HG03064 (cell line): ENCODE measurements at regions not wholly inside any gene's neighbourhood (a gene's known extent, or its start where the extent isn't known, plus 50 kb on each side); places are given as distances from the start of the nearest gene placed in this dataset.
"Not testable (repeated sequence)": the region's sequence is repeated elsewhere in the genome, so short reads cannot be mapped to it uniquely, and the experiment has no call there.

Experiments
- ATAC-seq: cut with Tn5 transposase; IDR thresholded peaks from one replicate; pipeline ENCODE4 v1.9.1; 2021; ENCODE audit warnings: low read depth; ENCODE audit not compliant: unreplicated experiment

GRCh38 chr9:96158147-96158546 is 143.8 kb downstream of the HSD17B3 start:
- no peak for ATAC-seq

- ATAC-seq, result no peak
Measured at GRCh38 chr9:96157675-96158074, 144.3 kb downstream of the HSD17B3 start.

DNA sequence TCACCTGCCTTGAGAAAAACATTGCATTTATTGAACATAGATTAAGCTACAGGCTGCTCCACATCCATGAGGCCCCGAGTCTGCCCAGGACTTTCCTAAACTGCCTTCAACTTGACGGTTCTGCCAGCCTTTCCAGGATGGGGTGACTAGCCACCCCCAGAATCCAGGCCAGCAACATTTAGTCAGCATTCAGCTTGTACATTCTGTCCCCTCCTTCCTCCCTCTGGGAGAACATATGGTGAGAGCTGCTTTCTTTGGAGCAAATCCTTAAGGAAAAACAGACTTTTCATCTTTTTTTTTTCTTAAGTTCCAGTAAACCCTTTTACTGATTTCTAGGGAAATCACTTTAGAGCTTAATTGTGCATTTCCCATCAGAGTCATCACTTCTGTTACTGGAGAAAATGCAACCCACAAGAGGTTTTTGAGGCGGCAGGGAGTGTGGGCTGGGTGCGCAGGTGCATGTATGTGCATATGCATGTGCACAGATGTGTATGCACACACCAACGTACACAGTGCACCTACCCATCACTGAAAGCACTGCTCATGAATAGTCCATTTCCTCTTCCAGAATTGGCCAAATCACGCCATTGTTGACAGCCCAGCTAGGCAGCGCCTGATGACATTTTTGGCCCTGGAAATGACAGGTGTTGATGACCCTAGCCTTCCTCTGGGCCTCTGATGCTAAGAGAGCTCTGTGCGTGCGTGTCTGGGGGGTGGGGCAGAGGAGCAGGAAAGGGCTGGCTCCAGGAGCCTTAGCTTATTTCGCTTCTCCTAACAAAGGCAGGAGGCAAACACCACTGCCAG is 145.6 kb downstream of the HSD17B3 start:
- ATAC-seq, result no peak

- no peak for ATAC-seq
Measured at GRCh38 chr9:96154081-96154480, 147.9 kb downstream of the HSD17B3 start.

DNA sequence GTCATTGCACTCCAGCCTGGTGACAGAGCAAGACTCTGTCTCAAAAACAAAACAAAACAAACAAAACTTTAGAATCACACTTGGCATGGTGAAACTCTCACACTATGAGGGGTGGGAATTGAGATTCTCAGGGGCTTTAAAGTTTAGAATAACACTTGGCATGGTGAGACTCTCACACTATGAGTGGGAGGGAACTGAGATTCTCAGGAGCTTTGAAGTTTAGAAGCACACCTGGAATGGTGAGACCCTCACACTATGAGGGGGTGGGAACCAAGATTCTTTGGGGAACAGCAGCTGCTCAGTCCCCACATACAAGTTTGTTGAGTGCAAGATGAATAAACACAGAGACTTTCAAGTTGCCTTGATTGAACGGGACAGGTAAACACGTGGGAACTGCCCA is 149.4 kb downstream of the HSD17B3 start:
- ATAC-seq, result no peak

DNA sequence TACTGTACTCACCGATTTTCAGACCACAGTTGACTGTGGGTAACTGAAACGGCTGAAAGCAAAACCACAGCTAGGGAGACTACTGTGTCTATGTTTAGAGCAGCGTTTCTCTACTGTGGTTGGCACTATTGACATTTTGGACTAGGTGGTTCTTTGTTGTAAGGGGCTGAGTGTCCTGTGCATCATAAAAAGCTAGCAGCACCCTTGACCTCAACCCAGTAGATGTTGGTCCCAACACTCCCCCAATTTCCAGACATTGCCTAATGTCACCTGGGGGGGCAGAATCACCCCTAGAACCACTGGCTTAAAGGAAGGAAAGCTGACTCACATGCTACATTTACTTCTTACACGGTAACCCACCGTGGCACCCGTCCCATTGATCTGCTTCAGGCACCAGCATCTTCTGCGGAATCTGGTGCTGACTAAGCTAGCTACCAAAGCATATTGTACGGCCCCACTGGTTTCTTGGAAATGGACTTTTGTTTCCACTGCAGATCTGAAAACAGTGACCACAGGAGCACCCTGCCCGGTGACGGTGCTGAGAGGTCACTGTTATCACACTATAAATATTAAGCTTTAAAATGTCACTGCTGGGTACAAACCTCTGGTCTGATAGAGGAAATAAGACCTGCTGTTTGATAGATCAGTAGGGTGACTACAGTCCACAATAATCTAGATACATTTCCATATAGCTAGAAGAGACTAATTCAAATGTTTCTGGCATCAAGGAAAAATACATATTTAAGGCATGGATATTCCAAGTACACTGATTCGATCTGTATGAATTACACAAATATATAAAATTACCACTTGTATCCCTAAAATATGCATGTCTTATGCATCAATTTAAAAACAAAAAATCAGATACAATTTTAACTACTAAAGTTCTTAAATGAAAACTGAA is 151.4 kb downstream of the HSD17B3 start:
- peak; percentile 88 for ATAC-seq

DNA sequence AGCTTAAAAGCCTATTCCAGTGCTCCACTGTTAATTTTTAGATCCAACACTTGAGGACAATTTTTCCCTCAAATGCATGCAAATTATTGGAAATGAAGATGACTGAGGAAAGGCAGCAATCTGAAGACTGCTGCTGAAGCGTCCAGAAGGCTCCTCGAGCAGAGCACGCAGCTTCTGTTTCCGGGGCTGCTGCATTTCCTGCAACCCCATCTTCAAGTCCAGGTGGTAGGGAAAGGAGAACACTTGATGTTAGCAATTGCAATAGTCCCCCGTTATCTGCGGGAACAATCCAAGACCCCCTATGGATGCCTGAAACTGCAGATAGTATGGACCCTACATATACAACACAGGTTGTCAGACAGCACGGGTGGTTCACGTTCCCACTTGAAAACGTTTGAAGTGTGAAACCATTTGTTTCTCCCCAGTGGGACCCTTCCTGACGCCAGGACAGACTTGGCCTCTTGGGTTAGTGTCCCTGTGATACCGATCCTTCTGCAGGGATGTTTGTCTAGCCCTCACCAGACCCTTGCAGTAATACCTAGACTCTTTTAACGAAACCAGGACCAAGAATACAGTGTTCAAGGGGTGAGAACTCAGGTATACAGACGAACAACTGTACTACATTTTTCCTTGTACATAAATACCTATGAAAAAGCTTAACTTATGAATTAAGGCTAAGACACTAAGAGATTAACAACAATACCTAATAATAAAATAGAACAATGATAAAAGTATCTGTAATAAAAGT is 152.3 kb downstream of the HSD17B3 start:
- peak; percentile 51 for ATAC-seq

GRCh38 chr9:96148634-96149532 is 153.1 kb downstream of the HSD17B3 start:
- no peak for ATAC-seq

DNA sequence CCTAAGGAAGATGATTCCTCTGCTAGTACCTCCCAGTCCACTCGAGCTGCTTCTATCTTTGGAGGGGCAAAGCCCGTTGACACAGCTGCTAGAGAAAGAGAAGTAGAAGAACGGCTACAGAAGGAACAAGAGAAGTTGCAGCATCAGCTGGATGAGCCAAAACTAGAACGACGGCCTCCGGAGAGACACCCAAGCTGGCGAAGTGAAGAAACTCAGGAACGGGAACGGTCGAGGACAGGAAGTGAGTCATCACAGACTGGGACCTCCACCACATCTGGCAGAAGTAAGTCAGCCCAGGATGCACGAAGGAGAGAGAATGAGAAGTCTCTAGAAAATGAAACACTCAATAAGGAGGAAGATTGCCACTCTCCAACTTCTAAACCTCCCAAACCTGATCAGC is 154.9 kb downstream of the HSD17B3 start:
- not testable (repeated sequence) for ATAC-seq

DNA sequence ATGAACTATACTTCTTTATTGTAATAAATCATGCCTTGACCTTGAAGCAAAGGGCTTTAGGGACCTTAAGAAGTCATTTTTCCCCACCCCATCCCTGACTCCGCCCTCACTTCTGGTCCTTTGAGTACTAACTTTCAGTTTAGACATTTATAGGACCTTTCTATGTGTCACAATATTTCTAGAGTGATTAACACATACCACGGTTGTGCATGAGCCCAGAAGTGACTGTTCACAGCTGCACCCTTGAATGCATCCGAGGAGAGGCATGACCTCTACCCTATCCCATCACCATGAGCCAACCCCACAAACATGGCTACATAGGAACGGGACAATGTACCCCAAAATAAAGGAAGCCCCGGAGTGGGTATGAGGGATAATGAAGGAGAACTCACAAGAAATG is 160.3 kb downstream of the HSD17B3 start:
- no peak for ATAC-seq

GRCh38 chr9:96141128-96141474 is 160.9 kb downstream of the HSD17B3 start:
- ATAC-seq, result no peak

GRCh38 chr9:96140296-96141127 is 161.5 kb downstream of the HSD17B3 start:
- no peak for ATAC-seq

- no peak for ATAC-seq
Measured at GRCh38 chr9:96139592-96140295, 162.2 kb downstream of the HSD17B3 start.

DNA sequence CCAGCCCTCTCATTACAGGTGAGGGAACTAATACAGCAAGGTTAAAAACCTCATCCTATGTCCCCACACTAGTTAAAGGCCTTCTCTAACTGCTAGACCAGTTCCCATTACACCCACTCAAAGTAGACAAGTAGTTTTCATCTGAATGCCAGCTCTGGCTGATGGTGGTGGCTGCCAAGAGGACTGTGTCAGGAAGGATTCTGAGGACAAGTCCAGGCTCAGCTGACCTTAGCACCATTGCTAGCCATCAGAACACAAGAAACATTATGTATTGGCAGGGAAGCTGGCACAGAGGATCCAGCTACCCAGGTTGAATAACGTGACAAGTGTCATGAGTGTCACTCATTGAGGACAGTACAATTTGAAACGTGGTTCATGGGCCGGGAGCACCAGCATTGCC is 163.4 kb downstream of the HSD17B3 start:
- no peak for ATAC-seq

DNA sequence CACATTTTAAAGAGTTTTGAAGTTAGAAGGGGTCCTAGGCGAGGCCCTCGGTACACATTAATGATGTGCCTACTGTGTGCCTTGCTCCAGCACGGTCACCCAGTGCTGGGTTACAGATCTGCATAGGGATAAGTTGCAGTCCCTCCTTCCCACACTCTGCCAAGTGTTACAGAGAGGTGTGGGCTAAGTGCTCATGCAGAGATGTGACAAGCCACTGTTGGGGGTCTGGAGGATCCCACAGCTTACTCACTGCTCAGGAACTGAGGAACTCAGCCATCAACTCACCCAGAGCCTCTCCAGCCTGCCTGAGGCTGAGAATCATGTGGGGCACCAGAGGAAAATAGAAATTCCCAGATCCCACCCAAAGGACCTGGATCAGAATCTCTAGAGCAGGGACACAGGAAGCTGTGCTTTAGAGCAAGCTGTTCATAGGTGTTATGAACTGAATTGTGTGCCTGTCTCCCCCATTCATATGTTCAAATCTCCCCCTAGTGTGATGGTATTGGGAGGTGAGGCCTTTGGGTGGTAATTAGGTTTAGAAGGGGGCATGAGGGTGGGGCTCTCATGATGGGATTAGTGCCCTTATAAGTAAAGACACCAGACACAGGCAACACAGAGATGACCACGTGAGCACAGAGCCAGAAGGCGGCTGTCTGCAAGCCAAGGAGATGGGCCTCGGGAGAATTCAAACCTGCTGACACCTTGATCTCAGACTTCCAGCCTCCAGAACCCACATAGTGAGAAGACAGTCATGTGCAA is 164.1 kb downstream of the HSD17B3 start:
- peak; percentile 20 for ATAC-seq

- peak; percentile 94 for ATAC-seq
Measured at GRCh38 chr9:96136992-96137670, 164.8 kb downstream of the HSD17B3 start.

- ATAC-seq, result no peak
Measured at GRCh38 chr9:96135753-96136290, 166.2 kb downstream of the HSD17B3 start.
